Activated T-cell treated with anti-CD3 and anti-CD28 coated beads, Interleukin-2, amount 50 U/mL, for 48 hours (primary cell): ENCODE measurements at regions not wholly inside any gene's neighbourhood (a gene's known extent, or its start where the extent isn't known, plus 50 kb on each side); places are given as distances from the start of the nearest gene placed in this dataset.

ENCODE experiments used
- DNase-seq, 2 experiments: peaks; one replicate each; pipeline ENCODE4 v3.0.0-alpha.2; 2020

GRCh38 chr15:31782016-31782783 lies 248.1 kb upstream of the CHRNA7 start:
- DNase-seq: no peak

DNA sequence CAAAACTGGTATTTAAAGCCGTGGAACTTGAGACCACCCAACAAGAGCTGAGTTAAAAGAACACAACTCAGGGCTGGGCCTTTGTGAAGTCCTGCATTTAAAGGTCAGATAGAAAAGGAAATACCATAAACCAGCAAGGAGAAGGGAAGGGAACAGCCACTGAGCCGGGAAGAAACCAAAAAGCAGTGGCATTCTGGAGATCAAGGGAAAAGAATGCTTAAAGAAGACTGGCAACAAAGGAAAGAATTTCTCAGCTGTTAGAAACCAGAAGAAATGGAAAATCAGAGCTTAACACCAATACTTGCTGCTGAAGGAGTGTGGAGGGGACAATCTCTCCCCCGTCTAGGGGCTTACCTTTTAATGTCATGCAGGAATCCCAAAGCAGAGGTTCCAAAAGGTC lies 247.4 kb upstream of the CHRNA7 start:
- no peak for DNase-seq

DNA sequence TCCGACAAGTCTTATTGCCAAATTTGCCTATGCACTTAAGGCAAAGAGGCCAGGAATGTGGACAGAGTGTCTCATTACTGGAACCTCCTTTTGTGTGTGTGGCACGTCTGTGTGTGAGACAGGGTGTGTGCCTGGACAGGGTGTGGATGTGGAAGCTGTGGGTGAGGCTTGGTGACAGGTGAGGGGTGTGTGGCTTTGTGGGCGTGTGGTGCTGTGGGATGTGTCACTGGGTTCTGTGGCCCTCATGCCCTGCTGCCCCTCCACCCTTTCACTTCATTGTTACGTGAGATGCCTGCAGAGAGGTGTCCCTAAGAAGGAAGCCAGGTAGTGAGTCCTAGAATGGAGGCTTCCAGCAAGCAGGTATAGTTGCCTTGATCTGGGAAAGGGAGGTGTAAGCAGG lies 244.0 kb upstream of the CHRNA7 start:
- no peak for DNase-seq

DNA sequence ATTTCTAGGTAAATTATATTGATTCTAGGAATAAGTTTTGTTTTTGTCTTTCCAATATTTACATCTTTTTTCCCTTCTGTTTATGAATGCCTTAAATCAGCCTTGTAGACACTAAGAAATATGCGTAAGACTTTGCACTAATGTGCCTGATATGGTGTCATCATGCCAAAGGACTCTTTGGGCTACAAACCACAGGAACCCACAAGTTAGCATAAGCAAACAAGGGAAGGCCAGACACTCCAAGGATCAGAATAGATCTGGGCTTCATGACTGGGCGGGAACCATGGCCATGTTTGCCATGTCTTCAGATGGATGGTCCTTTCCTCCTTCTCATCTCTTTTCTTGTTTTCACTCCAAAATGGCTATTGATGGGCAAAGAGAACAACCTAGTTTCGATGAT lies 242.2 kb upstream of the CHRNA7 start:
- DNase-seq: no peak

GRCh38 chr15:31792611-31793199 lies 237.6 kb upstream of the CHRNA7 start:
- DNase-seq: no peak

DNA sequence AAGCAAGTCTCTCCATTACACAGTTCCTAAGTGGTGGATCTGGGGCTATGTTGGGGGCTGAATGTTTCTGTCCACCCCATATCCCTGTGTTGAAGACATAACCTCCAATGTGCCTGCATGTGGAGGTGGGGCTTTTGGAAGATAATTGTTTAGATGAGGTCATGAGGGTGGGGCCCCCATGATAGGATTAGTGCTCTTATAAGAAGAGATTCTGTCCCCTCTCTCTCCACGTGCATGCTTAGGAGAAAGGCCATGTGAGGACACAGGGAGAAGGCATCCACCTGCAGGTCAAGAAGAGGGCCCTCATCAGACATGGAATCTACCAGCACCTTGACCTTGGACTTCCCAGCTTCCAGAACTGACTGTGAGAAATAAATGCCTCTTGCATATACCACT lies 231.0 kb upstream of the CHRNA7 start:
- DNase-seq: no peak

DNA sequence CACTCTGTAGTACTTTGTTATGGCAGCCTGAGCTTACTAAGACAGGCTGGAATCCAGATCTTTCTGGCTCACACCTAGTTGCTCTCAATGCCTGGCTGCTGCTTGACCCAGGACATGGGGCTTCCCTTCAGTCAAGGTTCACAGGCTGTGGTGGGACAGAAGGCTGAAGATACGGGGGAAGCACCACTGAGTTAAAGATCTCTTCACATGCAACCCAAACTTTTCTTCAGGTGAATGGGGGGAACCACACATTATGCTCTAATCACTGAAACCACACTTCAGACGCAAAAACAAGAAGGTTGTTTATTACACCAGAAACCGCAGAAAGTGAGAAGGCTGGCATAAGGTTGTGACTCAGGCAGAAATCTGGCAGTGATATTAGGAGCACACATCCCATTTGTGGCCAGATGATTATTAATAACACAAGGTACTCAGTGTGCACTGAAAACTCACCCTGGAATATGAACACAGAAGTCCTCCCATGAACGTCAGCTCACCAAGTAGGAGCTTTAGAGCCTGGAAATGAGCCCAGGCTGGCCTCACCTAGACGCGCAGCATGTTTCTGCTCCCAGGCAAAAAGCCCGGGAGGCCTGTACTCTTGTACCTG lies 230.5 kb upstream of the CHRNA7 start:
- DNase-seq: no peak

DNA sequence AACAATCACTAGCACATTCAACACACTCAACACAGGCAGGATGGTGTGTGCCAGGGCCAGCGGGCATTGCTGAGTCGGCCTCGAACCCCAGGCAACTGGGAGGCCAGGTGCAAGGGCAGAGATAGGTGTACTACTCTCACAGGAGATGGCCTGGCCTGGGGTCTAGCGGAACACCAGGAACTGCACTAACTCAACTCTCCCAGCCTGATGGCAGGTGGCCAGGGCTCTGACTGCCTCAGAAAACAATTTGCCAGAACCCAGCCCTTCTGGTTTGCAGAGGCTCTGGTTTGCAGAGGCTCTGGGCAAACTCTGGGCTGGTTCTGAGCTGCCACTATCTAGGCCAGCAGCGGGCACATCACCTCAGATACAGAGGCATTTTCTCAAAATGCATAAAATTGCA lies 229.2 kb upstream of the CHRNA7 start:
- DNase-seq: no peak

GRCh38 chr15:31802761-31803160 lies 227.6 kb upstream of the CHRNA7 start:
- no peak for DNase-seq

GRCh38 chr15:31803388-31803884 lies 226.9 kb upstream of the CHRNA7 start:
- DNase-seq: peak; percentile 17 to 18

- DNase-seq: no peak
Observed at GRCh38 chr15:31805090-31805662, 225.1 kb upstream of the CHRNA7 start.

- no peak for DNase-seq
Observed at GRCh38 chr15:31806106-31806505, 224.2 kb upstream of the CHRNA7 start.

GRCh38 chr15:31811641-31812040 lies 218.7 kb upstream of the CHRNA7 start:
- DNase-seq: no peak

- no peak for DNase-seq
Observed at GRCh38 chr15:31814082-31814481, 216.2 kb upstream of the CHRNA7 start.

DNA sequence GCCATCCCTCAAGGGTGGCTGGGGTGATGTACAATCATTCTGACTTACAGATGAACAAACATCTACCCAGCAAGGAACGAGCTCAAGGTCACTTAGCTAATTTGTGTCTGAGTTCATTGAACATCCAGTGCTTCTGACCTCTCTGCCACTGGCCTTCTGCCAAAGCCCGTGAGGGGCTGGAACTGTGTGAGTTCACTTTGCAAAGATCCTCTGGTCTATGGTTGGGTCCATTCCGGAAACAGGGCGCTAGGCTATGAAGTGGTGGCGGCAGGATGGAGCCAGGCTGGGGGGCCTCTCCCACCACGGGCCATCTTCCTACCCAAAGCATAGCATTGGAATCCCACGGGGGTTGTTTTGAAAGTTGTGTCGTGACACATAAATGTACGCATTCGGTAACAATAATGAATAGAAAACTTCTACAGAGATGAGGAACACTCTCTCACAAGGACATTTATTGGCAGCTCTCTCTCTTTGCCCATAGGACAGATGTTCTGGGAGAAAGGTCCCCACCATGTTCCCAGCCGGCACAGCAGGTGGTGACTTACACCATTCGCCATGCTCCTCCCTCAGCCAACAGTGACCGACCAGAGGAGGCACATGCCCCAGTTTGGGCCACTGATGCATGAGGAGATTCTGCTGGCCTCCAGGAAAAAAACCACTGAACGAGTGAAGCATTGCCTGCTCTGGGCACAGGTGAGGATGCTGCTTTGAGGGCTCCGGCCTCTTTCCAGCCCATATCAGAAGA lies 214.7 kb upstream of the CHRNA7 start:
- no peak for DNase-seq

- DNase-seq: no peak
Observed at GRCh38 chr15:31822463-31822862, 207.9 kb upstream of the CHRNA7 start.

DNA sequence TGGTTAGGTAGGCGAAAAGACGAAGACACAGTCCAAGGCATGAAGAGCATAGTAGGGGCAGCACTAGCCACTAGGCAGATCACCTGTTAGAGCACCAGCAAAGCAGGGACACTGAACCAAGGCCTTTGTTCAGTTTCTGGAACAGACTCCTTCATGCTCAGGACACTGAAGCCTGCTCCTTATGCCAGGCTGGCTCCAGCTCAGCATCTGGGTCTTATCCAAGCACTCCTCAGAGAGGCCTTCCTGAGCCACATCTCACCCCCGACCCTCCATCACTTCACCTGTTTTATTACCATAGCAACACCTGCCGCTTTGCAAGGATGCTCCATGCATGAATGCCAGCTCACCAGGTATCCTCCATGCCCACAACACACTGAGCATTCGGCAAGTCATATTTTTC lies 206.3 kb upstream of the CHRNA7 start:
- no peak for DNase-seq

- DNase-seq: no peak
Observed at GRCh38 chr15:31828594-31828993, 201.7 kb upstream of the CHRNA7 start.

- no peak for DNase-seq
Observed at GRCh38 chr15:31830591-31830990, 199.7 kb upstream of the CHRNA7 start.

DNA sequence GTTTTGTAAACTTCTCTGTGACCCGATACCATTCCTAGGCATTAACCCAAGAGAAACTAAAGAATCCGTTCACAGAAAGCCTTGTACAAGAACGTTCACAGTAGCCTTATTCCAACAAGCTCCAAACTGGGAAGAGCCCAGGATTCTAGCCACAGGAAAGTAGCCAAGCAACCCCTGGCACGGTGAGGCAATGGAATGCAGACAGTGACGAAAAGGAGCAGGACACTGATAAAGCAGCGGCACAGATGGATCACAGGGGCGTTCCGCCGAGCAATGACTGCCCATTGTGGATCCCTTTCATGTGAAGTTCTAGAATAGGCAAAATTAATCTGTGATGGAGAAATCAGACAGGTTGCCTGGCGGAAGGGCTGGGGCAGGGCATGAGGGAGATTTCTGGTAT lies 198.7 kb upstream of the CHRNA7 start:
- no peak for DNase-seq

DNA sequence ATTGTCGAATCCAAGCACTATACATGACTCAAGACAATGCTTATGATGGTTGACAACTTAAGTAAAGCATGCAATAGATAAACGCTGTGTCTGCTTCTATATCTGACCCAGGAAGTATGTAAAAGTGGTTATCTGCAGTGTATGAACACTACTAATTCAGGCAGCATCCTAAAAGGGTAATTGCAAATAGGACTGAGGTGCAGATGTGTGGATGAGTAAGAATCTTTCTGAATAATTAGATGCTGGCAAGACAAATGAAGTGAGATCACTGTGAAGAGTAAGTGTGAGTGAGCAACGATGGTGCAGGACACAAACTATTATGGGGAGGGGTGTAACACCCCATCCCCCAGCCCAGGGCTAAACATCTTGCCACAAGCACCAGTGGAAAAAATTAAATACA lies 195.7 kb upstream of the CHRNA7 start:
- no peak for DNase-seq

DNA sequence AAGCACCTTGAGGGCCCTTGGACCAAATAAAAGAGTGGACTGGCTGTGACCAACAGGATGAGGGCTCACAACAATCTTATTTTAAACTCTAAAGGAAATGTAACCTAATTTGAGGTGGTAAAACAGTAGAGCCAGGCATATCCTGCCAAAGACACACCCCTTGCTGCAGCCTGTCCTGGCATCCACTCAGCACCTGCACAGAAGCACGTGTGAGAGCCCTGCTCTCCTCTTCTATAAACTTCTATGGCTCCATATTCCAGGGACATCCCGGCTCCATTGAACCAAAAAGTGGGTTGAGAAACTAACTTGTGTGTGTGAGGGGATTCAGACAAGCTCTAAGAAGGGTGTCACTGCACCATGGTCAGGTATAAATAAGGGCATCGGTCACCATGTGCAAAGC lies 190.9 kb upstream of the CHRNA7 start:
- DNase-seq: no peak

DNA sequence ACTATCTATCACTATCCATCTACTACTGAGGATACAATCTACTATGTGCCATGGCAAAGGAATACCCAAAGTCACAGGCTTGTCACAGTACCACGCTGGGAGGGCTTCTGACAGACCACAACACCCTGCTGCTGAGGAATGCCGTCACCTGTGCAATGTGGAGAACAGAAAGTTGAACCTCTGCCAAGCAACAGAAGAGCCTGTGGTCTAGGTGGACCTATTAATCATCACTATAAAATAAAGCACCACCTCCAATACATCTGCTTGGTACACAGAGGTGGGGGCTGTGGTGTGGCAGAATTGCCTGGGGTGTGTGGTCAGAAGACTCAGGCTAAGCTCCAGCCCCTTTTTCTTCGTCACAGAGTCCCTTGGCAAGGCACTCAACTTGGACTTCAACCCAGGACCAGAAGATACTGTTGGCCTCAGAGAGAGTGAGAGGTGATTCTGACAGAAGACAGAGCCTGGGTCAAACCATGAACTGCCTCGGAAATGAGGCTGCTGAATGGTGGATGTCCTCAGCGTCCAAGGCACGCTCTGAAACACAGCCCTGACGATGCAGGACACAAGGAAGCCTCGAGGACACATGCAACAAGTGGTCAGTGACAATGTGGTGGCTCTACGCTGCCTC lies 189.4 kb upstream of the CHRNA7 start:
- DNase-seq: no peak
